GM12878 (cell line): ENCODE measurements at regions not wholly inside any gene's neighbourhood (a gene's known extent, or its start where the extent isn't known, plus 50 kb on each side); places are given as distances from the start of the nearest gene placed in this dataset.

Experiments used
- ATAC-seq: fragments of 200-7000 bp; cut with Tn5 transposase; 3 replicates; pipeline ENCODE4 v1.9.1; 2020; ENCODE audit warnings: mild to moderate bottlenecking, moderate library complexity
- BruUV-seq: library from RNA; stranded (reverse); fragments of 400-500 nt; replicated peaks from 2 replicates; lab custom pipeline; 2021; lab: Mats Ljungman, UMichigan
- CTCF ChIA-PET: fragments of 300-600 bp; sonication (Branson Sonifier 250); formaldehyde crosslinking; extraction: SDS; loops from one replicate; lab custom pipeline; 2021; ENCODE audit warnings: inconsistent platforms; lab: Yijun Ruan, JAX
- POLR2A ChIA-PET: fragments of 350-600 bp; formaldehyde crosslinking; extraction: SDS; loops from one replicate; lab custom pipeline; 2021; ENCODE audit warnings: inconsistent platforms; lab: Charles Lee
- RAD21 ChIA-PET: fragments of 300-600 bp; sonication (Branson Sonifier 250); formaldehyde crosslinking; loops from one replicate; lab custom pipeline; 2023; ENCODE audit warnings: antibody characterized with exemption; ENCODE audit not compliant: unreplicated experiment; lab: Charles Lee
- SMC1A ChIA-PET: fragments of 300-600 bp; sonication (Branson Sonifier 250); formaldehyde crosslinking; loops from one replicate; lab custom pipeline; 2023; ENCODE audit not compliant: unreplicated experiment, uncharacterized antibody; lab: Charles Lee
- DNase-seq: peaks from one replicate; pipeline ENCODE4 v3.0.0-alpha.2; 2011; ENCODE audit warnings: low read depth, low spot score
- FAIRE-seq: peaks from 3 replicates; lab custom pipeline; 2011; peaks lifted over from hg19 to GRCh38; lab: Jason Lieb, UNC
- H2AFZ ChIP-seq: 2 replicates; pipeline ENCODE4 v1.6.0; 2011; ENCODE audit warnings: low read depth, low read length, control low read depth; ENCODE audit not compliant: control insufficient read depth
- H3K27ac ChIP-seq: 2 replicates; pipeline ENCODE4 v1.5.1; 2011; ENCODE audit warnings: control low read depth; ENCODE audit not compliant: control insufficient read depth, insufficient read depth
- H3K27me3 ChIP-seq, 2 experiments: replicated peaks in 1 of 2; 2 replicates each; pipeline versions ENCODE4 v1.6.0 to v1.6.1; 2011; ENCODE audit warnings: low read length in 1 of 2; ENCODE audit not compliant: control insufficient read depth in 2 of 2, insufficient read depth in 2 of 2
- H3K36me3 ChIP-seq, 2 experiments: 2 replicates each; pipeline ENCODE4 v1.5.1; 2011; ENCODE audit warnings: low read length in 1 of 2; ENCODE audit not compliant: control insufficient read depth in 2 of 2, insufficient read depth in 2 of 2
- H3K4me1 ChIP-seq: 2 replicates; pipeline ENCODE4 v1.6.1; 2011; ENCODE audit warnings: mild to moderate bottlenecking, low read length, moderate library complexity, mixed read lengths; ENCODE audit not compliant: control insufficient read depth, insufficient read depth
- H3K4me2 ChIP-seq: 2 replicates; pipeline ENCODE4 v1.6.0; 2011; ENCODE audit warnings: control low read depth; ENCODE audit not compliant: control insufficient read depth, insufficient read depth
- H3K4me3 ChIP-seq: fragments of 200-600 bp; sonication (generic); 2 replicates; pipeline ENCODE4 v1.5.1; 2016
- H3K79me2 ChIP-seq: 2 replicates; pipeline ENCODE4 v1.6.0; 2011; ENCODE audit warnings: low read length; ENCODE audit not compliant: control insufficient read depth, insufficient read depth
- H3K9ac ChIP-seq: 2 replicates; pipeline ENCODE4 v1.8.0; 2011; ENCODE audit warnings: low read length, control low read depth, mixed read lengths; ENCODE audit not compliant: control insufficient read depth, insufficient read depth
- H3K9me3 ChIP-seq: replicated peaks from 3 replicates; pipeline ENCODE4 v1.5.1; 2011; ENCODE audit warnings: mild to moderate bottlenecking, low read length; ENCODE audit not compliant: control insufficient read depth, insufficient read depth
- H4K20me1 ChIP-seq: 2 replicates; pipeline ENCODE4 v1.6.0; 2011; ENCODE audit not compliant: control insufficient read depth, insufficient read depth
- CEBPB ChIP-seq, 2 experiments: fragments of 150-350 bp in 1 of 2; IDR thresholded peaks; 2 replicates each; pipeline ENCODE4 v1.6.1; 2012 to 2014; ENCODE audit warnings: low read depth in 2 of 2, low read length in 2 of 2, borderline replicate concordance in 1 of 2, inconsistent platforms in 1 of 2
- CHD4 ChIP-seq: fragments of 200-600 bp; sonication (generic); IDR thresholded peaks from 2 replicates; pipeline ENCODE4 v1.6.1; 2016; ENCODE audit warnings: mild to moderate bottlenecking
- EED ChIP-seq: sonication (generic); IDR thresholded peaks from 2 replicates; pipeline ENCODE4 v1.6.1; 2016; ENCODE audit warnings: antibody characterized with exemption, low read depth
- KDM1A ChIP-seq: fragments of 200-600 bp; sonication (generic); IDR thresholded peaks from 2 replicates; pipeline ENCODE4 v1.6.1; 2016; ENCODE audit warnings: borderline replicate concordance
- MLLT1 ChIP-seq: fragments of 450-650 bp; IDR thresholded peaks from 2 replicates; pipeline ENCODE4 v1.6.1; 2016; ENCODE audit warnings: mild to moderate bottlenecking
- MTA2 ChIP-seq: fragments of 450-650 bp; IDR thresholded peaks from 2 replicates; pipeline ENCODE4 v1.6.1; 2016; ENCODE audit warnings: low read depth, mild to moderate bottlenecking, moderate library complexity
- NBN ChIP-seq: fragments of 450-650 bp; IDR thresholded peaks from 2 replicates; pipeline ENCODE4 v1.6.1; 2016
- PAX8 ChIP-seq: fragments of 450-650 bp; IDR thresholded peaks from 2 replicates; pipeline ENCODE4 v1.6.1; 2017; ENCODE audit warnings: mild to moderate bottlenecking, moderate library complexity
- POU2F2 ChIP-seq: IDR thresholded peaks from 3 replicates; pipeline ENCODE4 v1.6.1; 2011; ENCODE audit warnings: low read depth, mild to moderate bottlenecking, low read length, borderline replicate concordance
- RB1 ChIP-seq: fragments of 450-650 bp; formaldehyde crosslinking; IDR thresholded peaks from 2 replicates; pipeline ENCODE4 v1.6.1; 2017; ENCODE audit warnings: mild to moderate bottlenecking, borderline replicate concordance
- RCOR1 ChIP-seq: conservative IDR thresholded peaks from 2 replicates; pipeline ENCODE4 v1.6.1; 2012; ENCODE audit warnings: low read depth, low read length, improper control_type of control experiment
- RELB ChIP-seq: fragments of 450-650 bp; IDR thresholded peaks from 2 replicates; pipeline ENCODE4 v1.6.1; 2017; ENCODE audit warnings: low read depth, mild to moderate bottlenecking, moderate library complexity
- ZNF207 ChIP-seq: fragments of 450-650 bp; IDR thresholded peaks from 2 replicates; pipeline ENCODE4 v1.6.1; 2014; ENCODE audit warnings: antibody characterized with exemption, mild to moderate bottlenecking, borderline replicate concordance
- ZNF217 ChIP-seq: fragments of 450-650 bp; IDR thresholded peaks from 2 replicates; pipeline ENCODE4 v1.6.1; 2017; ENCODE audit warnings: antibody characterized with exemption, mild to moderate bottlenecking
- ZNF24 ChIP-seq: fragments of 450-650 bp; IDR thresholded peaks from 2 replicates; pipeline ENCODE4 v1.6.1; 2017; ENCODE audit warnings: antibody characterized with exemption, mild to moderate bottlenecking
- ZNF274 ChIP-seq: IDR thresholded peaks from one replicate; pipeline ENCODE4 v1.8.0; 2011; ENCODE audit not compliant: insufficient read length, insufficient read depth
- whole genome bisulfite sequencing: methylation state at CpG from one replicate; pipeline ENCODE4 v1.1.6; 2016; ENCODE audit warnings: low lambda C conversion rate; ENCODE audit not compliant: insufficient replicate concordance, insufficient coverage; ENCODE audit errors: missing lambda C conversion rate; 5-methylcytosine and 5-hydroxymethylcytosine counted together
- in situ Hi-C: fragments of 300-500 bp; cut with MboI; formaldehyde crosslinking; loops from 9 replicates; pipeline ENCODE4 v1.14.3; 2018; ENCODE audit warnings: mixed read lengths
- intact Hi-C: fragments of 100-400 bp; cut with micrococcal nuclease; formaldehyde crosslinking; loops from one replicate; pipeline ENCODE4 v1.14.2; 2022; ENCODE audit not compliant: unreplicated experiment
- TF ChIP-seq, protein P1 (sequence below): IDR thresholded peaks from 2 replicates; pipeline ENCODE4 v1.6.1; 2012; ENCODE audit warnings: low read depth, low read length, improper control_type of control experiment

DNA sequence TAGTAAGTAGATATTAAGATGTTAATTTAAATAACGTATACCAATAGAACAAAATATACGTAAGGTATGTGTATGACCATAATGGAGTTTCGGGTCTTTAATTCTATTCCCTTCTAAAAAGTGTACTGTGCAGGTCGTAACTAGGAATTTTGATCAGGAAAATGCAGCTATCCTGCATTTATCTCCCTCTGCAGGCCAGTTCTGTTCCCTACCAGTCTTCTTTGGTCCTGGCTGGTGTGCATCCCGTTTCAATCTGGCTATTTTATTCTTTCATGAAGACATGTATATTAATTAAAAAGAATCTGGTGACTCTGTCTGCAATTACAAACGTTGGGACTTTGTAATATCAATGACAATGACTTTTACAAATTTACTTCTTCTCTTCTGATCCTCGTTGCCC is 534.1 kb upstream of the AADAT start:
- Histone ChIP-seq H3K4me3 (no peak overlapping the region), H3K4me1 (no peaks in the 10 kb centered on the region), H3K79me2 (no peaks in the 10 kb centered on the region), H3K36me3 (no peaks in the 10 kb centered on the region), H3K27ac (no peak overlapping the region), H2AFZ (no peak overlapping the region), H3K27me3 (no peaks in the 10 kb centered on the region), H3K9ac (no peak overlapping the region), H3K9me3 (no peaks in the 10 kb centered on the region), H4K20me1 (no peaks in the 10 kb centered on the region), H3K4me2 (no peak overlapping the region)
- ChIA-PET RAD21 (no interaction called here), SMC1A (interaction anchor here (0.6 kb wide), 2 partner anchors 182 to 194 kb away, joined by 4 read pairs; no protein-coding TSS in a partner anchor), CTCF (no interaction called here), POLR2A (no interaction called here)
- no peak for DNase-seq
- WGBS = 25% methylated on average over 7 of the region's 7 CpGs
- BruUV-seq = no TSS peak
- no peak for ATAC-seq
- in situ Hi-C loops (no loop called here), intact Hi-C loops (no loop called here)
- FAIRE-seq = no peak
- TF ChIP-seq ZNF274 (no peak), NBN (no peak), KDM1A (no peak), CEBPB (IDR thresholded peaks at IDR 0.05; ENCODE audit: borderline replicate concordance in 1 of 2, low read depth in 2 of 2, low read length in 2 of 2) (no peak), RELB (no peak), ZNF207 (no peak), CHD4 (no peak)

DNA sequence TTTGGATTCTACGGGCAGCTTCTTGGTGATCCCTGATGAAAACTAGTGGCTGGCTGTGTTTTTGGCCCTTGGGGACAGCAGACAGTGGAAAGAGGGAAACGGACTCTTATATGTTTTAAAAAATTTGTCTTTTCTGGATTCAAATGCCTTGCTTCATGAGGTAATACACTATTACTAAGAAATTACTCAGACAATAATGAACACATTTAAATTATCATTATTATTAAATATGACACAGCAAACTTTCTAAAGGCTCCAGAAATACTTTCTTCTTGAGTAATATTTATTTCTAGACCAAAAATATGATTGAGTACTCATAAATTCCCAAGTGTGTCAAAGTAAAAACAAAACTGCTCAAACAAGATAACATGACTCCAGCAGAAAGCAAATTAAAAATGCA is 520.7 kb upstream of the AADAT start:
- Histone ChIP-seq H3K4me3 (no peak overlapping the region), H4K20me1 (no peaks in the 10 kb centered on the region), H3K27me3 (no peaks in the 10 kb centered on the region), H3K4me2 (no peak overlapping the region), H3K36me3 (no peaks in the 10 kb centered on the region), H3K9me3 (no peaks in the 10 kb centered on the region; the same call in 2 of the 3 replicates), H3K27ac (no peak overlapping the region), H3K4me1 (no peaks in the 10 kb centered on the region), H3K79me2 (no peaks in the 10 kb centered on the region), H3K9ac (no peak overlapping the region), H2AFZ (no peak overlapping the region)
- TF ChIP-seq RB1 (no peak), ZNF217 (no peak), POU2F2 (no peak), PAX8 (no peak), ZNF24 (no peak), MLLT1 (no peak), EED (no peak), RCOR1 (no peak), ZNF207 (no peak), MTA2 (no peak)
- TF ChIP-seq, protein P1, sequence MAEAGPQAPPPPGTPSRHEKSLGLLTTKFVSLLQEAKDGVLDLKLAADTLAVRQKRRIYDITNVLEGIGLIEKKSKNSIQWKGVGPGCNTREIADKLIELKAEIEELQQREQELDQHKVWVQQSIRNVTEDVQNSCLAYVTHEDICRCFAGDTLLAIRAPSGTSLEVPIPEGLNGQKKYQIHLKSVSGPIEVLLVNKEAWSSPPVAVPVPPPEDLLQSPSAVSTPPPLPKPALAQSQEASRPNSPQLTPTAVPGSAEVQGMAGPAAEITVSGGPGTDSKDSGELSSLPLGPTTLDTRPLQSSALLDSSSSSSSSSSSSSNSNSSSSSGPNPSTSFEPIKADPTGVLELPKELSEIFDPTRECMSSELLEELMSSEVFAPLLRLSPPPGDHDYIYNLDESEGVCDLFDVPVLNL = no peak
- ATAC-seq (no peak), FAIRE-seq (no peak), DNase-seq (no peak)
- ChIA-PET POLR2A (no interaction called here), SMC1A (interaction anchor here (1.1 to 1.4 kb wide), 2 partner anchors 44 to 86 kb away, joined by 3 to 5 read pairs; no protein-coding TSS in a partner anchor), CTCF (interaction anchor here (1.0 kb wide), 2 partner anchors 241 to 243 kb away, joined by 3 read pairs; no protein-coding TSS in a partner anchor), RAD21 (no interaction called here)
- in situ Hi-C loops (no loop called here), intact Hi-C loops (no loop called here)
- no TSS peak for BruUV-seq
- 2% methylated on average over 2 of the region's 2 CpGs for WGBS
